GM19397 (cell line): ENCODE measurements at regions not wholly inside any gene's neighbourhood (a gene's known extent, or its start where the extent isn't known, plus 50 kb on each side); places are given as distances from the start of the nearest gene placed in this dataset.

Experiments
- ATAC-seq: cut with Tn5 transposase; IDR thresholded peaks from one replicate; pipeline ENCODE4 v1.9.1; 2021; ENCODE audit warnings: mild to moderate bottlenecking, moderate library complexity; ENCODE audit not compliant: unreplicated experiment

GRCh38 chr12:92615086-92615485, 87.7 kb upstream of the PLEKHG7 start:
- ATAC-seq, result no peak

- ATAC-seq, result no peak
Measured at GRCh38 chr12:92614502-92614901, 88.3 kb upstream of the PLEKHG7 start.

- no peak for ATAC-seq
Measured at GRCh38 chr12:92614001-92614400, 88.8 kb upstream of the PLEKHG7 start.

- no peak for ATAC-seq
Measured at GRCh38 chr12:92612611-92613010, 90.2 kb upstream of the PLEKHG7 start.

- no peak for ATAC-seq
Measured at GRCh38 chr12:92608151-92609091, 94.4 kb upstream of the PLEKHG7 start.

- ATAC-seq, result no peak
Measured at GRCh38 chr12:92606956-92607355, 95.8 kb upstream of the PLEKHG7 start.

GRCh38 chr12:92605621-92606170, 97.1 kb upstream of the PLEKHG7 start:
- ATAC-seq, result no peak

GRCh38 chr12:92604786-92605185, 98.0 kb upstream of the PLEKHG7 start:
- ATAC-seq, result no peak

- ATAC-seq, result no peak
Measured at GRCh38 chr12:92603741-92604432, 98.9 kb upstream of the PLEKHG7 start.

GRCh38 chr12:92602930-92603623, 99.7 kb upstream of the PLEKHG7 start:
- no peak for ATAC-seq

GRCh38 chr12:92602476-92602875, 100.3 kb upstream of the PLEKHG7 start:
- ATAC-seq, result no peak

- ATAC-seq, result no peak
Measured at GRCh38 chr12:92601680-92602079, 101.1 kb upstream of the PLEKHG7 start.

- ATAC-seq, result no peak
Measured at GRCh38 chr12:92601176-92601575, 101.6 kb upstream of the PLEKHG7 start.

GRCh38 chr12:92600052-92600451, 102.7 kb upstream of the PLEKHG7 start:
- ATAC-seq, result no peak

GRCh38 chr12:92597997-92598396, 104.8 kb upstream of the PLEKHG7 start:
- ATAC-seq, result no peak

- ATAC-seq, result no peak
Measured at GRCh38 chr12:92597118-92597517, 105.7 kb upstream of the PLEKHG7 start.

- ATAC-seq, result no peak
Measured at GRCh38 chr12:92596383-92596782, 106.4 kb upstream of the PLEKHG7 start.

- no peak for ATAC-seq
Measured at GRCh38 chr12:92595663-92596062, 107.1 kb upstream of the PLEKHG7 start.

- peak; percentile 99 for ATAC-seq
Measured at GRCh38 chr12:92593734-92594402, 108.9 kb upstream of the PLEKHG7 start.

- ATAC-seq, result no peak
Measured at GRCh38 chr12:92585115-92585727, 117.6 kb upstream of the PLEKHG7 start.
